HG02938 (cell line): ENCODE measurements at regions not wholly inside any gene's neighbourhood (a gene's known extent, or its start where the extent isn't known, plus 50 kb on each side); places are given as distances from the start of the nearest gene placed in this dataset.

Experiments used
- ATAC-seq: cut with Tn5 transposase; IDR thresholded peaks from one replicate; pipeline ENCODE4 v1.9.1; 2021; ENCODE audit warnings: mild to moderate bottlenecking, moderate library complexity; ENCODE audit not compliant: unreplicated experiment

DNA sequence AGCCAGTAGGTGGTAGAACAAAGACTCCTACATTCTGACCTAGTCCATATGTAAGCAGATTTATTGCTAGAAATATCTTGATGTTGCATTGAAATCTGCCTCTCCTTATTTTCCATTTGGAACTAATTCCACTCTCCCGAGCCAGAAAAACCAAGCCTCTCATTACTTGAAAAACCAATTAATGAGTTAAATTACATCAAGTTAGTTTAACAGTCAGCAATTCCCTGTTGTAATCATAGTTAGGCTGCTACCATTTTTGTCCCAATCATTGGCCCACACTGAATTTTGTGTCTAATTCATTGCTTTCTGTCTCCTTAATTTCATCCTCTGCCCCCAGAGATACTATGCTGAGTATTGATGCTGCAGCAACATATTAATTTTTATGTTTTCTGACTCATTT lies 168.3 kb upstream of the TNP1 start:
- ATAC-seq: no peak

DNA sequence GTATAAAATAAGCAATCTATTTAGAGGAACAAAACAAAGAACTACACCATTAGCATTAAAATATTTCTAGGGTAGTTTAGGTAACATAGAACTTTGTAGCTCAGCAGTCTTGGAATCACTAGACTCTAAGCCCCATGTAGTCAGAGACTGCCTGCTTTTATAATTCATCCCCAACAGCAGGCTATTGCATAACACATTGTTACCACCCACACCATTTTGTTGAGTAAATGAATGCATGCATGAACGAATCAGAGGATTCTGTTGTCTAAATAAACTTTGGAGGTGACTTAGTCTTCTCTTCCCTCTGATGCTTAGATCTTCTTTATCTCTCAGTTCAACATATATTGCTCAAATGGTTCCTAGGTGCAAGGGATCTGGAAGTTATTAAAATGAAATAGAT lies 167.6 kb upstream of the TNP1 start:
- ATAC-seq: no peak

DNA sequence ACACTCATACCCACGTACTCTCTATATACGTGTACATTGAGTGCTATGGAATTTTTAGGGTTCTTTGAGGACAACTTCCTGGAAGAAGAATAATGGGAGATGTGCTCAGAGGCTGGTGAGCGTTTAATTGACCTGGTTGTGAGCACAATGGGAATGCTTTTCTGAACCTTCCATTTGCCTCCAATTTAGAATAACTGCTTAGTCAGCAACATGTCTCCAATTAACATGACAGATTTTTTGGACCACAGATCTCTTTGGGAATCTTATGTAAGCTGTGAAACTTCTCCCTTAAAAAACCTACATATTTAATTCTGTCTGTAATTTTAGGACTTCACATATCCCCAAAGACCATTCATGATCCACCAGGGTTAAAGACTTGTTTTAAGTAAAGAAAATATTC lies 166.7 kb upstream of the TNP1 start:
- ATAC-seq: no peak

DNA sequence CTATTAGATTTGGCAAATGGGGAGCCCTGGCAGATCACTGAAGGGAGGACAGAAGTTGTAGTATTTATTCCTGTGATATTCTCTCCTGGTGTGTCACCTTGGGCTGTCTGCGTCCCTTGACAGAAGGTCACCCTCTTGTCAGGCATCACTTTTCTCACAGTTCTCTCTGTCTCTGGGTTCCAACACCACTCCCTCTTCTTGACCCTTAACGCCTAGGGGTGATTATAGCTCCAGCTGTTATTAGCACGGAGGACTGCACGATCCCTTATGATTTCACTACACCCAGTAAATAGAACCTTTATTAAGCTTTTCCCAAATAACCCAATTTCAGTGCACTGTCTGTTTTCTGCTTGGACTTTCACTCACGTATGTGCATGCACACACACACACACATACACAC lies 166.3 kb upstream of the TNP1 start:
- ATAC-seq: no peak

DNA sequence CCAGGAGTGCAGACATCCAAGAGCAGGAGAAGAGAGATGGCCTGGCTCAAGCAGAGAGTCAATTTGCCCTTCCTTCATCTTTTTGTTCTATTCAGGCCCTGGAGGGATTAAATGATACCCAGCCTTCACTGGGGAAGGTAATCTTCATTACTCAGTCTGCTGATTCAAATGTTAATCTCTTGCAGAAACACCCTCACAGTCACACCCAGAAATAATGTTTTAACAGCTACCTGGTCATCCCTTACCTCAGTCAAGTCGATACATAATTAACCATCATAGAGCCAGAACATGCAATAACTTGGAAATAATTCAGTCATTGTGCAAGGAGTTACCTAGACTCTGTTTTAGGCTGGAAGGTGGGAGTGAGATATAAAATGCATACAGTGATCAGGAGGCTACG lies 163.7 kb upstream of the TNP1 start:
- ATAC-seq: no peak

DNA sequence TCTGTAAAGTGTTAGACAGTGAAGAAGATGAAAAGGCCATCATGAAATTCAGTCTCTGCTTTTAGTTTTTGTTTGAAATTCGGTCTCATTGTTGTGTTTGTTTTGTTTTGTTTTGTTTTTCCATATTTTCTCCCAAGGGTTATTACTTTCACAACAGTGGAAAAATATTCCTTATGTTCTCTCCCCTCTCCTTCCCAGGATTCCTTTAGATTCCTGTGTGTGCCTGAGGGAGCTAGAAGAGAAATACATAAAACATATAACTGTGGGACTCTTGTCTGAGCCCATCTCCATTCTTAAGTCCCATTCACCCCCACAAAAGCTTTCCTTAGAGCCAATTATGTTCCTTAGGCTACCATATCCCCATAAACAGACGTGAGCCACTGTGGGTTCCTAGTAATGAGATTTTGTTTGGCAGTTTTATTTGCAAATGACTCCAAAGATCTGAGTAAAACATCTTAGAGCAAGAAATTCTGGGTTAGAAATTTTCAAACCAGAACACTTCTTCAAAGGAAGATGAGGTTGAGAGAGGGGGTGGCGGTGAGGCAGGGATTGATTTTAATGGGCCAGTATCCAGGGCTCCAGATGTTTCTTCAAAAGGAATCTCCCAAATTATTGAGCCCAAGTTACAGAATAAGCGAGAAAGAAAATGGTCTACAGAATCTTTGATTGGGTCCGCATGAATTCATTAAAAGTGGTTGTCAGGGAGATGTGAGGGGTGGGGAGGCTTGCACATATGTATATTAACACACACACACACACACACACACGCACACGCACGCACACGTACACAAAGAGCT lies 157.8 kb upstream of the TNP1 start:
- ATAC-seq: no peak

DNA sequence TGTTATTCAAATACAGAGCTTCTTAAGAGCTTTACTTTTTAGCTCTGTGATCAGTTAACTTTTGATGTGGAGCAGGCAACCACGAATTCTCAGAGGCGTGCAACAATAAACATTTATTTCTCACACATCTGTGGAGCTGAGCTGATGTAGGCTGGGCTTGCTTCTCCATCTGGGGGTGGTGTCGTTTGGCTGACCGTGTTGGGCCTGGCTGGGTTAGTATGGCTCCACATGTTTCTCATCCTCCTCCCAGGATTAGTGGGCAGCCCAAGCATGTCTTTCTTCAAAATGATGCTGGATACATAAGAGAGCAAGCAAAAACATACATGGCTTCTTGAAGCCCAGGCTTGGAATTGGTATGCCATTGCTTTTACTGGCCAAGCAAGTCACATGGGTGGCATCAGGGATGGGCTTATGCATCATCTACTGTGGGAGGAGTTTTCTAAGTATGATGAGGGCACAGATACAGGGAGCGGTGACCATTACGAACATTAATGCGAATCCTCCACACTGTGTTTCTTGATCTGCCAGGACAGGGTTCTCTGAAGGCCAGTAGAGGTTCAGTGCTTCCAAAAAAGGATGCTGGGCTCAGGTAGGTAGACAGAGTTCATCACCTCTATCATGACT lies 157.0 kb upstream of the TNP1 start:
- ATAC-seq: no peak

DNA sequence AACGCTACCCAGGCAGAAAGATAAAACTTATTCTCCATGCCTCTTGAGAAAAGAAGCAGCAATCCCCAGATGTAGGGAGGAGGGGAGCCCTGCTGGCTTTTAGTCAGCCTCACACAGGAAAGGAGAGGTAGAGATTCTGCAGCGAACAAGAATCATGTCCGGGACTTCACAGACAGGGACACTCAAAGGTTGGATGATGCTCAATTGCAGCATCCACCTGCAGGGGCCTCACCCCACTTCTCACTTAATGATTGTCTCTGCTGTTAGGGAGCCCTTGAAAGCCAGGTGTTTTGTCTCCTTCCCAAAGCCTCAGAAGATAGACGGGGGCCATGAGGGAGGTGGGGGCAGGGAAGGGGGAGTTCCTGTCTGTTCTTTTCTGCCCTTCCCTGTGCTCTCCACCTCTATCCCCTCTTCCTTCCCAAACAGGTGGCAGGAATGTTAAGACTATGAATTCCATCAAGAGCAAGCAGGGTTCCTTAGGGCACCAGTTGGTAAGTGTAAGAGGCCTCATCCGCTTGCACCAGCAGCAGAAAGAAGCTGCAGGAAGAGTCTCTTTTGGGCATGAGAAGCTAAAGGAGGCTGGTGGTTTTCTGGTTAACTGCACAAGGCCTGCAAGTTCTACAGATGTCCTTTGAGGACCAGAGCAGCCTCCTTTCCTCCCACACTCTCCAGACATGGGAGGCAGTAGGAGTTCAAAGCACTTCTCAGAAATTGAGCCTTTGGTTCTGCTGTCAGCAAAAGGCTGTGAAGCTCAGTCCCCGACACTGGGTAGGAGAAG lies 154.7 kb upstream of the TNP1 start:
- ATAC-seq: no peak

DNA sequence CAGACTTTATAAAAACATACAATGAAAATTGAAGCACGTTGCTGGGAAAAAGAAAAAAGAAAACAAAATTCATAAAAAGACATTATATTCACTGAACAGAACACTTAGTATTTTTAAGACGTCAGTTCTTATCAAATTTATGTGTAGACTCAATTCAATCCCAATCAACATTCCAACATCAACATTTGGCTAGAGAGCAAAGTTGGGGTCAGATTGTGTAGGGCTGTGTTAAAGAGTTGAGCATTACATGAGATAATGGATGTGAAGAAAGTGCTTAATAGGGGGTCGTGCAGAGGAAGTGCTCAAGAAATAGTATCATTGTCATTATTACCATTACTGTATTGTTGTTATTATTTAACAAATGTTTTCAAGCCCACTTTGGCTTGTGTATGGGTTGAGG lies 154.1 kb upstream of the TNP1 start:
- ATAC-seq: no peak

DNA sequence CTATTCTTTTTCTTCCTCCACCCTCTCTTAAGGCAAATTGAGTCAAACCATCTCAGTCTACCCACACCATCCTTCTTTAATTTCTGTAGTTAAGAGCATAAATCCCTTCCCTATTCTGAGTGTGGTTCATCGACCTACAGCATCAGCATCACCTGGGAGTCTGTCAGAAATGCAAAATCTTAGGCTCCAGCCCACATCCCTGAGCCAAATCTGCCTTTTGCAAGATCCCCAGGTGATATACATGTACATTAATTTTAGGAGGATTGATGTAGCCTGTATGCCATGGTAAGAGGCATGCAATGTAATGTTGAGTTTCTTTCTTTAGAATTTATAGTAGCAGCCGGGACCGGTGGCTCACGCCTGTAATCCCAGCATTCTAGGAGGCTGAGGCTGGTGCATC lies 151.7 kb upstream of the TNP1 start:
- no peak for ATAC-seq

DNA sequence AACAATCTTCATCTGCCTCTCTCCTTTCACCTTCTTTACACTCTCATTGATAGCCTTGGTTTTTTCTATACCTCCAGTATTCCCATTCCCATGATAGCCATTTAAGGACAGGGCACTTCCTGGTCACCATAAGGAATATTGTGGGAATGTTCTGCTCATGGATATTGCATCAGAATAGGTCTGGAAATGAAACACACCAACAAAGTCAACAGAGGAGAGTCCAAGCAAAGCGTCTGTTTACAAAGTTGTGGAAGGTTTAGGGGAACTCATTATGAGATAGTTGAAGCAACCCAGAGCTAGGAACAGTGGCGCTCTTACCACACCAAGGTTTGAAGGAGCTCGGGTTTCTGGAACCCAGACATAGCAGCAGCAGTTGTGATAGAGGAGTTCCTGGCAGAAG lies 150.3 kb upstream of the TNP1 start:
- ATAC-seq: no peak

DNA sequence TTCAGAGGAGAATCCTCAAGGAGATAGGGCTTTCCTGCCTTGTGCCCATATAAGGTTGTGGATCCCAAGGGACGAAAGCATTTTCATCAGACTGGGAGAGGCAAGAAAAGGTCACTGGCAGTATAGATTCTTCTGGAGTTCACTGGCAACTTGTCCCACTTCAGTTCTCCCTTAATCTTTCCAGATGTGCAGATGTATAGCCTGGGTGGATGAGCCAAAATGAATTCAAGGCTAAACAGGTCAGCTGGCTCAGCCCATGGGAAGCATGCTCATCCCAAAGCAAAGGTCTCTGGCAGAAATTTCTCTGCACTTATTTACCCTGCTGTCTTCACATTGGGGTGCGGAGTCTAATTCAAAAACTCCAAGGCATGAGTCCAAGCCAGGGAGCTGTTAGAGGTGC lies 148.9 kb upstream of the TNP1 start:
- ATAC-seq: no peak

DNA sequence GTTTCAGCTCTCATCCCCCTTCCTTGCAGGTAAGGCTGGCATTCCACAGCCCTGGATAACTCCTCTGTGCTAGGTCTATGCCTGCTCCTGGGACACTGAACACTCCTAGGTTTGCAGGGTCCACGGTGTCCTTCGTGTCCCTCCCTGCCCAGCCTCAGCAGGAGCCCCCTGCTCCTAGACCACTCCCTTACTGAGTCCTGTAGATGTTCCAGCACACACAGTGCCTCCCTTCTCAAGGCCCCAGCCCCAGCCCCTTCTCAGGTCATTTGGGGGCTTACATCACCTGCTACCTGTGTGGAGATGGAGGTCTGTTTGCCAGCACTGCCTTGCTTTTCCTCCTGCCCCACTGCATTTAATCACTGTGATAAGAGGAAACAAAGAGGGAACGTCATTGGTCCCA lies 146.4 kb upstream of the TNP1 start:
- no peak for ATAC-seq

DNA sequence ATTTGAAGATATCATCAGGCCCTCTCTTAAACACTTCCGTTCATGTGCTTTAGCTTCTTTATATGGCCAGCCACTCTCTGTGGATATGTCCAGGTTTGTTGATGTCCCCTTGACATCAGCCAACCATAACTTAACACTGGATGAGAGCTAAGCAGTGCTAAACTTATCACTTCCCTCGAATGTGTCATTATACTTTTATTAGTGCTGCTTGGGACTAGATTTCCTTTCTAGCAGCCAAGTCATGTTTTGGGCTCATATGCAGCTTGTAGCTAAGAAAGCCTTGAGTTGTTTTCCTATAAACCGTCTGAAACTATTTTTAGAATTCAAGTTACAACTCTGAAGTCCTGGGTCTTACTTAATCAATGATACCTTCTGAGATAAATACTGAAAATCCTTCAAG lies 144.8 kb upstream of the TNP1 start:
- ATAC-seq: no peak

DNA sequence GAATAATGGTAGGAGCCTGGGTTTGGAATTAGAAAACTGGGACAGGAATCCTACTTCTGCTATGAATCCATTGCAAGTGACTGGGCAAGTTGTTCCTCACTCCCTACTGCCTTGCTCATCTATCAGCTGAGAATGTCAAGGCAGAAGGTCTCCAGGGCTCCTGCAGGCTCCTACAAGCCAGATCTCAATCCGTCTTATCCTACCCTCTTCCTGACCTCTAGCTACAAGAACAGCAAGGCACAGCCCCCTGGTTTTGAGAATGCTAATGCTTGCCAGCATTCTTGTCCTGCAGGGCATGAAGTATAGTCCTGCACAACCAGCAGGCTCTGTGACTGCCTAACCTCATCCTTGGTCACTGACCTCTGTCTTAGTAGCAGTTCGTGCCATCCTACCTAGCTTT lies 141.9 kb upstream of the TNP1 start:
- no peak for ATAC-seq

DNA sequence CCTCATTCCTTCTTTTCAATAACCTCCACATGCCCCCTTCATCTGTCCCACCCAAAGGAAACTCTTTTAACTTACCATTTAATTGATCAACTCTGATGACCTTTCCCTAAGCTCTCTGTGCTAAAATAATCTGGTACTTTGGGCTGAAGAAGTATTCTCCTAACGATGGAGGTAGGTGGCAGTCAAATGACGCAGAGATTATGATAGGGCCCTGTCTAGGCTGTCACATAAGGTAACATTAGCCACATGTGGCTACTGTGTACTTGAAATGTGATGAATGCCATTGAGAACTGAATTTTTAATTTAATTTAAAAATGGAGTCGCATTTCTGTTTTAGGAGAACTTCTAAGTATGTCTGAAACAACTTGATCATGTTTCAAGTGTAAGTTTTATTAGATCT lies 140.5 kb upstream of the TNP1 start:
- ATAC-seq: no peak

DNA sequence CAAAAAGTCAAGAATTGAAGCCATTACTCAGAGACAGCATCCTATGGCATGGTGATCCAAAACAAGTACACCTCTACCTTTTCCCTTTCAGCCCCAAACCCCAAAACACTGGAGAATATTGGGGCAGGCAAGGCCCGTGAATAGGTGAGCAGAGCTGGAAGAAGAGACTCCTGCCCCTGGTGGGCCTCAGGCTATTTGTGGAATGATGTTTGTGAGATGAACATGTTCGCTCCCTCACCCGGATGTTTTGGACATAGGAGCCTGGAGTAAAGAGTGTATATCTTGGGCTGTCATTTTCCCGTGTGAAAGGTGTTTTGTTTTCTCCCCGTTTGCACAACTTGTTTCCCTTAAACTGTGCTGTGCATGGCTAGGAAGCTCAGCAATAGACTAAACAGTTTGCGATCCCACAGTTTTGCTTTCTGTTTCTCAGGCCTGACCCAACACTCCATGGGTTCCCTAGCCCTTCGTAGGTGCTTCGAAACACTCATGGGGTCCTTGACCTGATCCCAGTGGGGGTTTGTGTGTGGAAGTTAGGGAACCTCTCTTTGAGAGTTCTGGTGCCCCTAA lies 136.5 kb upstream of the TNP1 start:
- no peak for ATAC-seq

DNA sequence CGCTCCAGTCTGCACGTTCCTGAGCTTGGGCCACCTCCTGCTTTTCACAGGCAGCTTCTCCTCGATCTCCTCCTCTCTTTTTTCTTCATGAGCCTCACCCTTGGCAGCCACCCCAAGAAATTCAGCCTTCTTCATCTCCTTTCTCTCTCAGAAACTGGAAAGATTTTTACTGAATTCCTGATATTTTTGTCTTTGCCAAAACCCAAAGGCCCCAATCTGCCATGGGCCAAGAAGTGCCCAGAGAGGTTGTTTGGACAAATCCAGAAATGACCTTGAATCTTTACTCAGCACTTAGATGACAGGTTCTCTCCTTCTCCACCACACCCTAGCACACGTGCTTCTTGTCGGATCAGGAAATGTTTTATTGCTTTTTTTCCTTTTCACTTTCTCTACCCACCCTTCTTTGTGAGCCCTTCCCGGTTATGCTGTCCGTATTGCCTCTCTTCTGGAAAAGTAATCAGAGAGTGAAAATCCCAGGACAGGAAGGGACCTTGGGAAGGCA lies 134.5 kb upstream of the TNP1 start:
- ATAC-seq: no peak

DNA sequence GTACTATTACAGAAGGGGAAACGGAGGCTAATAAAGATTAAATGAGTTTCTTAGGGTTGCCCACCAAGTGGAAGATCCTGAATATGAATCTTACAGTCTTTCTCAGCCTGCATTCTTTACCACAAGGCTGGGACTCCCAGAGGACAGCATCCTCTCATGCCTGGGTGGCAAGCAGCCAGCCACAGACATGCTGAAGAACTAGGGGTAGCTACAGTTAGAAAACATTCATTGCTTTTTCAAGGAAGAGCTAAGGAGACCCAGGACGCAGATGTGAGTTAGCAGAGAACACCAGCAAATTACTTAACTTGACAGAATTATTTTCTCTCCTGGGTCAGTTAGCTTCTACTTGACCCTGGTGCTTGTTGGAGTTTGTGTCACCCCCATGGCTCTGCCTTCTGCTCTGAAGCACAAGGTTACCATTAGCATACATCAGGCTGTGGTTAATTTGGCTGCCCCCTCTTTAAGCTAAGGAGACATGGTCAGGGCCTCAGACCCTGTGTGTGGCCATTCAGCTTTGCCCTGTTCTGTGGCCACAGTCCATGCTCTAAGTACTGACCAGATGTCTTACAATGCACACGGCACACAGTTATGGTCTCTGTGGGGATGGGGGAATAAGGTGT lies 132.3 kb upstream of the TNP1 start:
- no peak for ATAC-seq

DNA sequence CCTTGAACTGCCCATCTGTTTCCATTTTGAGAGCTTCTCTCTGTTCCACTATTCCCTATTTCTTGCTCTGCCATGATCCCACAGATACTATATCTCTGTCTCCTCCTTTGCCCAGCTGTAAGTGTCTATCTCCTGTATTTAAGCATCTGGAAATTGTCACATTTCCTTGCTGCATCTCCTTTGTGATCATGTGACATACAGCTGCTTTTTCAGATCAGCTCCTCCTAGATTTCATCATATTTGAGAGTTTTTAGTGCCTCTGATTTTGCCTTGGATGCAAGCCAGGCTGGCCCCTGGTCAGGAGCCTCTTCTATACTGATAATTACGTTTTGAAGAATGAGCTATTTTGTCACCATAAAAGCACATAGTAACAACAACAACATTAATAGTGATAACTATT lies 131.7 kb upstream of the TNP1 start:
- ATAC-seq: no peak
